ENCODE measurements at regions not wholly inside any gene's neighbourhood (a gene's known extent, or its start where the extent isn't known, plus 50 kb on each side); places are given as distances from the start of the nearest gene placed in this dataset.
"Not testable (repeated sequence)": the region's sequence is repeated elsewhere in the genome, so short reads cannot be mapped to it uniquely, and the experiment has no call there.

DNA sequence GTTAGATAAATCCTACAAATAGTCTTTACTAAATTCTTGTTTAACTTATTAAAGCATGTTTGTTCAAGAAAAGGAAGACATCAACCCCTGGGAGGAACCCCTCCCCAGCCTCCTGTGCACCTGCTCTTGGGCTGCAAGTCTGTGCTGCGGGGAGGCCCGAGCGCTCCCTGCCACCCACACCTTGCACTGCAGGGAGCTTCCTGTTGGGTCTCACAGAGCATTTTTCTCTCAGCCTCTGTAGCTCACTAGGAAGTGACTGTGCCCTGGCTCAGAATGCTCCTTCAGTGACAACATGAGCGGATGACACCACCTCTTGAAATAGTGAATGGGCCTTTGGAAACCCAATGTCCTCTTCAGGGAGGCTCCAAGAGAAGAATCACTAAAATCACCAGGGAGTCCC is 81.1 kb downstream of the OR4M2 start:
- H3K4me1 ChIP-seq (ENCODE audit: control insufficient read depth in 2 of 2, insufficient read depth in 2 of 2, low read length in 2 of 2); H3K4me3 ChIP-seq (ENCODE audit: low read length); intact Hi-C loops (cut with micrococcal nuclease); POLR2A ChIA-PET; CTCF ChIA-PET; H3K9me3 ChIP-seq (ENCODE audit: control insufficient read depth in 2 of 3, low read length in 3 of 3); H3K27me3 Mint-ChIP-seq; H3K27ac ChIP-seq (ENCODE audit: low read depth, low read length); H3K36me3 ChIP-seq (ENCODE audit: control insufficient read depth in 2 of 3, insufficient read depth in 3 of 3, low read length in 3 of 3); H3K36me3 Mint-ChIP-seq; H3K27me3 ChIP-seq (ENCODE audit: control insufficient read depth in 2 of 2, insufficient read depth in 2 of 2, low read length in 2 of 2); H3K27ac Mint-ChIP-seq; H3K4me3 Mint-ChIP-seq; H3K9me3 Mint-ChIP-seq; H3K4me1 Mint-ChIP-seq; DNase-seq: not testable (repeated sequence)
- peak; percentile 78 for ATAC-seq

DNA sequence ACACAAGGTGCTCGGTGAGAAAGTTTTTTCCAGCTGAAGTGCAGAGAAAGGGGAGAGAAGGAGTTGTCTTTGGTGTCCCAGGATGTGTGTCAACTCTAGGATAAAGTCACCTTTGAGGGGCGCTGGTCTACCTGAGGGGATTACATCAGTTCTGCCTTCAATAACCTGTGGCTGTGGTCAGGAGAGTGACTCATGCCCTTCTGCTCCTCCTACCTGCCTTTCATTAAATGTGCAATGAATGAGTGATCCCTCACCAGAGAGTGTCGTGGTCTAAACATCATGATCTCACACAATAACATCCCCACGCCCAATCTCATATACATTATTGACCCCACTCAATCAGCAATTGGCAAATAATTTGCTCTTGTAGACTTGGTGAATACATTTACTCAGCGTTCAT is 83.4 kb downstream of the OR4M2 start:
- CTCF ChIA-PET; H3K36me3 Mint-ChIP-seq; DNase-seq; H3K36me3 ChIP-seq (ENCODE audit: control insufficient read depth in 2 of 3, insufficient read depth in 3 of 3, low read length in 3 of 3); H3K9me3 ChIP-seq (ENCODE audit: control insufficient read depth in 2 of 3, low read length in 3 of 3); H3K27ac ChIP-seq (ENCODE audit: low read depth, low read length); H3K27ac Mint-ChIP-seq; H3K4me1 ChIP-seq (ENCODE audit: control insufficient read depth in 2 of 2, insufficient read depth in 2 of 2, low read length in 2 of 2); intact Hi-C loops (cut with micrococcal nuclease); POLR2A ChIA-PET; H3K4me1 Mint-ChIP-seq; H3K4me3 ChIP-seq (ENCODE audit: low read length); H3K4me3 Mint-ChIP-seq; H3K27me3 Mint-ChIP-seq; H3K27me3 ChIP-seq (ENCODE audit: control insufficient read depth in 2 of 2, insufficient read depth in 2 of 2, low read length in 2 of 2); H3K9me3 Mint-ChIP-seq: not testable (repeated sequence)
- ATAC-seq = peak; percentile 31

DNA sequence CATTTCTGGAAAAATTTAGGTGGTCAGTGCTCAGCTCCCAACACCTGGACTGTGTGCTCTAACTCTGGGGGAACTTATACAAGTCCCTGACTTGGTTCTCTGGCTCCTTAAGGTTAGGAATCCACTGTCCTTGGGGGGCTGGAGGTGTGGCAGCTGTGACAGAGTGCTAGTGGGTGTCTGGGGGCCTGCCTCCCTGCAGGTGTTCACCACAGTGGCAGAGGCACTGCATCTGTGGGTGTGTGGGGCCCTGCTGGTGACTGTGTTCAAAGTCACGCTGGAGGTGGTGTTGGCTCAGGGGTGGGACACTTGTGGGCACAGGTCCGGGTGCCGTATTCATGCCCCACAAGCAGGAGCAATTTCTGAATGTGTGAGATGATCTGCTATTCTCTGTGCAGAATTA is 87.2 kb downstream of the OR4M2 start:
- H3K4me1 ChIP-seq (ENCODE audit: control insufficient read depth in 2 of 2, insufficient read depth in 2 of 2, low read length in 2 of 2); H3K36me3 ChIP-seq (ENCODE audit: control insufficient read depth in 2 of 3, insufficient read depth in 3 of 3, low read length in 3 of 3); H3K4me1 Mint-ChIP-seq; H3K36me3 Mint-ChIP-seq; H3K9me3 ChIP-seq (ENCODE audit: control insufficient read depth in 2 of 3, low read length in 3 of 3); CTCF ChIA-PET; intact Hi-C loops (cut with micrococcal nuclease); H3K27ac ChIP-seq (ENCODE audit: low read depth, low read length); H3K27me3 ChIP-seq (ENCODE audit: control insufficient read depth in 2 of 2, insufficient read depth in 2 of 2, low read length in 2 of 2); H3K27ac Mint-ChIP-seq; H3K9me3 Mint-ChIP-seq; H3K27me3 Mint-ChIP-seq; H3K4me3 ChIP-seq (ENCODE audit: low read length); POLR2A ChIA-PET; H3K4me3 Mint-ChIP-seq: not testable (repeated sequence)
- DNase-seq (peak in 1 of 9 donors; percentile 1), ATAC-seq (peak; percentile 72)

DNA sequence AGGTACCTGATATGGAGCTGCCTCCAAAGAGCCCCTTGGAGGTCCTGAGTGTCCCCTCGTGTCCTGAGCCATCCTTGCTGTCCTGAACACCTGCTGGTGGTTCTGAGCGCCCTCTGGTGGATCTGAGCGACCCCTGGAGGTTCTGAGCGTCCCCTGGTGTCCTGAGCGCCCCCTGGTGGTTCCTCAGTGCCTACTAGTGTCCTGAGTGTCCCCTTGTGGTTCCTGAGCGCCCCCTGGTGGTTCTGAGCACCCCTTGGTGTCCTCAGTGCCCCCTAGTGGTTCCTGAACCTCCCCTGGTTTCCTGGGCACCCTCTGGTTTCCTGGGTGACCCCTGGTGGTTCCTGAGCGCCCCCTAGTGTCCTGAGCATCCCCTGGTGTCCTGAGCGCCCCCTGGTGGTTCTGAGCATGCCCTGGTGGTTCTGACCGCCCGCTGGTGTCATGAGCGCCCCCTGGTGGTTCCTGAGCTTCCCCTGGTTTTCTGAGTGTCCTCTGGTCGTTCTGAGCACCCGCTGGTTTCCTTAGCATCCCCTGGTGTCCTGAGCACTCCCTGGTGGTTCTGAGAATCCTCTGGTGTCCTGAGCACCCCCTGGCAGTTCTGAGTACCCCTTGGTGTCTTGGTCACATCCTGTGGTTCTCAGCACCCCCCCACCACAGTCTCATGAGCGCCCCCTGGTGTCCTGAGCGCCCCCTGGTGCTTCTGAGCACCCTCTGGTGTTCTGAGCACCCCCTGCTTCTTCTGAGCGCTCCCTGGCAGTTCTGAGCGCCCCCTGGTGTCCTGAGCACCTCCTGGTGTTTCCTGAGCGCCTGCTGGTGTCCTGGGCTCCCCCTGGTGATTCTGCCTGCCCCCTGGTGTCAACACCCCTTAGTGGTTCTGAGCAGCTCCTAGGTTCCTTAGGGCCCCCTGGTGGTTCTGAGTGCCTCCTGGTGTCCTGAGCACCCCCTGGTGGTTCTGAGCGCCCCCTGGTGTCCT is 93.0 kb downstream of the OR4M2 start:
- H3K4me1 Mint-ChIP-seq; H3K9me3 Mint-ChIP-seq; CTCF ChIA-PET; H3K36me3 Mint-ChIP-seq; H3K4me3 ChIP-seq (ENCODE audit: low read length); H3K27ac ChIP-seq (ENCODE audit: low read depth, low read length); H3K4me3 Mint-ChIP-seq; POLR2A ChIA-PET; H3K27me3 ChIP-seq (ENCODE audit: control insufficient read depth in 2 of 2, insufficient read depth in 2 of 2, low read length in 2 of 2); H3K27me3 Mint-ChIP-seq; H3K36me3 ChIP-seq (ENCODE audit: control insufficient read depth in 2 of 3, insufficient read depth in 3 of 3, low read length in 3 of 3); H3K4me1 ChIP-seq (ENCODE audit: control insufficient read depth in 2 of 2, insufficient read depth in 2 of 2, low read length in 2 of 2); H3K9me3 ChIP-seq (ENCODE audit: control insufficient read depth in 2 of 3, low read length in 3 of 3); H3K27ac Mint-ChIP-seq; intact Hi-C loops (cut with micrococcal nuclease); DNase-seq: not testable (repeated sequence)
- peak; percentile 94 for ATAC-seq

DNA sequence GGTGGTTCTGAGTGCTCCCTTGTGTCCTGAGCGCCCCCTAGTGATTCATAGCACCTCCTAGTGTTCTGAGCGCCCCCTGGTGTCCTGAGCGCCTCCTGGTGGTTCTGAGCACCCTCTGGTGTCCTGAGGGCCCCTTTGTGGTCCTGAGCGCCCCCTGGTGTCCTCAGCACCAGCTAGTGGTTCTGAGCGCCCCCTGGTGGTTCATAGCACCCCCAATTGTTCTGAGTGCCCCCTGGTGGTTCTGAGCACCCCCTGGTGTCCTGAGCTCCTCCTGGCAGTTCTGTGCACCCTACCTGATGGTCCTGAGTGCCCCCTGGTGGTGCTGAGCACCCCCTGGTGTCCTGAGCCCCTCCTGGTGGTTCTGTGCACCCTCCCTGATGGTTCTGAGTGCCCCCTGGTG is 93.8 kb downstream of the OR4M2 start:
- H3K4me1 ChIP-seq (ENCODE audit: control insufficient read depth in 2 of 2, insufficient read depth in 2 of 2, low read length in 2 of 2); POLR2A ChIA-PET; H3K4me3 Mint-ChIP-seq; intact Hi-C loops (cut with micrococcal nuclease); CTCF ChIA-PET; H3K9me3 Mint-ChIP-seq; H3K36me3 Mint-ChIP-seq; DNase-seq; H3K27me3 ChIP-seq (ENCODE audit: control insufficient read depth in 2 of 2, insufficient read depth in 2 of 2, low read length in 2 of 2); H3K27ac ChIP-seq (ENCODE audit: low read depth, low read length); H3K4me3 ChIP-seq (ENCODE audit: low read length); H3K36me3 ChIP-seq (ENCODE audit: control insufficient read depth in 2 of 3, insufficient read depth in 3 of 3, low read length in 3 of 3); H3K9me3 ChIP-seq (ENCODE audit: control insufficient read depth in 2 of 3, low read length in 3 of 3); H3K27me3 Mint-ChIP-seq; H3K27ac Mint-ChIP-seq; H3K4me1 Mint-ChIP-seq: not testable (repeated sequence)
- peak; percentile 55 for ATAC-seq

DNA sequence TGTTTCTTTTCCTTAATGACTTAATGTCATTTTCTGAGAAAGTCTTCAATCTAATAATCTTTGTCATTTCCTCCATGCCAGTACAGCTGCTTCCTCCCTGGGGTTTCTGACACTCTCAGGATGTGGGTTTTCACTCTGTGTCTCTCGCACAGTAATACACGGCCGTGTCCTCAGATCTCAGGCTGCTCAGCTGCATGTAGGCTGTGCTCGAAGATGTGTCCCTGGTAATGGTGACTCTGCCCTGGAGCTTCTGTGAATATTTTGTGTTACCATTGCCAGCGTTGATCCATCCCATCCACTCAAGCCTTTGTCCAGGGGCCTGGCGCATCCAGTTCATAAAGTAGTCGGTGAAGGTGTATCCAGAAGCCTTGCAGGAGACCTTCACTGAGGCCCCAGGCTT is 97.6 kb downstream of the OR4M2 start:
- H3K27me3 Mint-ChIP-seq; CTCF ChIA-PET; H3K27ac Mint-ChIP-seq; DNase-seq; H3K4me1 Mint-ChIP-seq; H3K36me3 Mint-ChIP-seq; intact Hi-C loops (cut with micrococcal nuclease); H3K4me3 Mint-ChIP-seq; H3K27ac ChIP-seq (ENCODE audit: low read depth, low read length); H3K9me3 ChIP-seq (ENCODE audit: control insufficient read depth in 2 of 3, low read length in 3 of 3); POLR2A ChIA-PET; H3K9me3 Mint-ChIP-seq; H3K4me1 ChIP-seq (ENCODE audit: control insufficient read depth in 2 of 2, insufficient read depth in 2 of 2, low read length in 2 of 2); H3K36me3 ChIP-seq (ENCODE audit: control insufficient read depth in 2 of 3, insufficient read depth in 3 of 3, low read length in 3 of 3); H3K4me3 ChIP-seq (ENCODE audit: low read length); H3K27me3 ChIP-seq (ENCODE audit: control insufficient read depth in 2 of 2, insufficient read depth in 2 of 2, low read length in 2 of 2): not testable (repeated sequence)
- ATAC-seq = peak; percentile 36

DNA sequence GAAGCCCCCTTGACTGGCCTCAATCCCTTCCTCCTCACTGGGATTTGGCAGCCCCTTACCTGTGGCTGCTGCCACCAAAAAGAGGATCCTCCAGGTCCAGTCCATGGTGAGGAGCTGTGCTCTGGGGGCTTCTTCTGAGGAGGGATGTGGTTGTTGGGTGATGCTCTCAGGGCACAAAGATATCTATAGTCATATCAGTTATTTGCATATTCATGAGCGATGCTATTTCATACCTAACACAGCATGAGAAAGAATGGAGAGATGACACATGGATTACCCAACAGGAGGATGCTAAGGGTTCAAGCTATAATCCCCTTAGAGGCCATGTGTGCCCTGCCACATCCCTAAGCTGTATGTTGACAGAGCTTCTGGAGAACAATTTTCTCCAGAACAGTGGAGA is 98.1 kb downstream of the OR4M2 start:
- H3K4me1 Mint-ChIP-seq; H3K9me3 Mint-ChIP-seq; CTCF ChIA-PET; H3K27me3 ChIP-seq (ENCODE audit: control insufficient read depth in 2 of 2, insufficient read depth in 2 of 2, low read length in 2 of 2); H3K36me3 ChIP-seq (ENCODE audit: control insufficient read depth in 2 of 3, insufficient read depth in 3 of 3, low read length in 3 of 3); H3K27ac Mint-ChIP-seq; H3K4me3 ChIP-seq (ENCODE audit: low read length); POLR2A ChIA-PET; H3K4me1 ChIP-seq (ENCODE audit: control insufficient read depth in 2 of 2, insufficient read depth in 2 of 2, low read length in 2 of 2); DNase-seq; H3K4me3 Mint-ChIP-seq; H3K36me3 Mint-ChIP-seq; H3K9me3 ChIP-seq (ENCODE audit: control insufficient read depth in 2 of 3, low read length in 3 of 3); intact Hi-C loops (cut with micrococcal nuclease); H3K27me3 Mint-ChIP-seq; H3K27ac ChIP-seq (ENCODE audit: low read depth, low read length): not testable (repeated sequence)
- peak; percentile 67 for ATAC-seq
